ENCODE measurements at regions not wholly inside any gene's neighbourhood (a gene's known extent, or its start where the extent isn't known, plus 50 kb on each side); places are given as distances from the start of the nearest gene placed in this dataset.
A peak's percentile ranks its signal among the peaks of the same experiment; 100 is the strongest.
"Not testable (repeated sequence)": the region's sequence is repeated elsewhere in the genome, so short reads cannot be mapped to it uniquely, and the experiment has no call there.

GRCh38 chr4:42271096-42271495, 118.6 kb upstream of the BEND4 start:
- DNase-seq: no peak
- H3K36me3 Mint-ChIP-seq (ENCODE audit: low read depth): no peaks in the 10 kb centered on the region
- no peak overlapping the region for H3K27ac Mint-ChIP-seq
- H3K4me1 Mint-ChIP-seq: no peaks in the 10 kb centered on the region
- intact Hi-C loops (cut with micrococcal nuclease): no loop called here
- H3K27me3 Mint-ChIP-seq: no peaks in the 10 kb centered on the region
- no peak overlapping the region for H3K4me3 Mint-ChIP-seq
- no peaks in the 10 kb centered on the region for H3K9me3 Mint-ChIP-seq

- Mint-ChIP-seq H3K4me1 (peaks cover 2% of the 10 kb centered on the region), H3K36me3 (ENCODE audit: low read depth) (no peaks in the 10 kb centered on the region), H3K27me3 (no peaks in the 10 kb centered on the region), H3K9me3 (no peaks in the 10 kb centered on the region), H3K27ac (no peak overlapping the region), H3K4me3 (no peak overlapping the region)
- DNase-seq: no peak
- intact Hi-C loops (cut with micrococcal nuclease): no loop called here
Observed at GRCh38 chr4:42277291-42277690, 120.0 kb upstream of the SHISA3 start.

- no peak overlapping the region for H3K4me3 Mint-ChIP-seq
- DNase-seq: no peak
- no peaks in the 10 kb centered on the region for H3K27me3 Mint-ChIP-seq
- intact Hi-C loops (cut with micrococcal nuclease): no loop called here
- peaks cover 2% of the 10 kb centered on the region for H3K4me1 Mint-ChIP-seq
- H3K27ac Mint-ChIP-seq: no peak overlapping the region
- H3K36me3 Mint-ChIP-seq (ENCODE audit: low read depth): no peaks in the 10 kb centered on the region
- H3K9me3 Mint-ChIP-seq: no peaks in the 10 kb centered on the region
Observed at GRCh38 chr4:42278709-42279324, 118.5 kb upstream of the SHISA3 start.

GRCh38 chr4:42280327-42281095, 116.8 kb upstream of the SHISA3 start:
- Mint-ChIP-seq H3K36me3 (ENCODE audit: low read depth) (no peaks in the 10 kb centered on the region), H3K27ac (no peak overlapping the region), H3K4me1 (peaks cover 2% of the 10 kb centered on the region), H3K27me3 (no peaks in the 10 kb centered on the region), H3K4me3 (no peak overlapping the region), H3K9me3 (no peaks in the 10 kb centered on the region)
- peak; percentile 72 for DNase-seq
- intact Hi-C loops (cut with micrococcal nuclease): no loop called here

GRCh38 chr4:42281324-42282020, 115.8 kb upstream of the SHISA3 start:
- Mint-ChIP-seq H3K4me3 (no peak overlapping the region), H3K27me3 (no peaks in the 10 kb centered on the region), H3K4me1 (peaks cover 2% of the 10 kb centered on the region), H3K36me3 (ENCODE audit: low read depth) (no peaks in the 10 kb centered on the region), H3K9me3 (no peaks in the 10 kb centered on the region), H3K27ac (no peak overlapping the region)
- DNase-seq: no peak
- intact Hi-C loops (cut with micrococcal nuclease): loop anchor here (1.0 to 2.0 kb wide), 2 partner anchors 238 to 583 kb away; no protein-coding TSS in a partner anchor

GRCh38 chr4:42282081-42282901, 115.0 kb upstream of the SHISA3 start:
- no peak overlapping the region for H3K4me3 Mint-ChIP-seq
- H3K9me3 Mint-ChIP-seq: no peaks in the 10 kb centered on the region
- no peaks in the 10 kb centered on the region for H3K36me3 Mint-ChIP-seq (ENCODE audit: low read depth)
- peak; percentile 84 for DNase-seq
- H3K27ac Mint-ChIP-seq: no peak overlapping the region
- intact Hi-C loops (cut with micrococcal nuclease): loop anchor here (1.0 to 2.0 kb wide), 2 partner anchors 237 to 583 kb away; no protein-coding TSS in a partner anchor
- H3K27me3 Mint-ChIP-seq: no peaks in the 10 kb centered on the region
- peaks cover 2% of the 10 kb centered on the region for H3K4me1 Mint-ChIP-seq

- H3K9me3 Mint-ChIP-seq: no peaks in the 10 kb centered on the region
- H3K27me3 Mint-ChIP-seq: no peaks in the 10 kb centered on the region
- H3K36me3 Mint-ChIP-seq (ENCODE audit: low read depth): no peaks in the 10 kb centered on the region
- H3K4me1 Mint-ChIP-seq: peaks cover 2% of the 10 kb centered on the region
- H3K4me3 Mint-ChIP-seq: no peak overlapping the region
- intact Hi-C loops (cut with micrococcal nuclease): no loop called here
- H3K27ac Mint-ChIP-seq: no peak overlapping the region
- no peak for DNase-seq
Observed at GRCh38 chr4:42284030-42284429, 113.3 kb upstream of the SHISA3 start.

- H3K36me3 Mint-ChIP-seq (ENCODE audit: low read depth); H3K27ac Mint-ChIP-seq; DNase-seq; H3K9me3 Mint-ChIP-seq; intact Hi-C loops (cut with micrococcal nuclease); H3K27me3 Mint-ChIP-seq; H3K4me3 Mint-ChIP-seq; H3K4me1 Mint-ChIP-seq: not testable (repeated sequence)
Observed at GRCh38 chr4:42288876-42289275, 108.4 kb upstream of the SHISA3 start.

GRCh38 chr4:42292192-42292591, 105.1 kb upstream of the SHISA3 start:
- H3K27ac Mint-ChIP-seq; H3K27me3 Mint-ChIP-seq; H3K36me3 Mint-ChIP-seq (ENCODE audit: low read depth); DNase-seq; H3K4me3 Mint-ChIP-seq; H3K9me3 Mint-ChIP-seq; H3K4me1 Mint-ChIP-seq; intact Hi-C loops (cut with micrococcal nuclease): not testable (repeated sequence)

- Mint-ChIP-seq H3K4me3 (no peak overlapping the region), H3K9me3 (no peaks in the 10 kb centered on the region), H3K27me3 (peaks cover 2% of the 10 kb centered on the region), H3K36me3 (ENCODE audit: low read depth) (no peaks in the 10 kb centered on the region), H3K27ac (no peak overlapping the region), H3K4me1 (no peaks in the 10 kb centered on the region)
- intact Hi-C loops (cut with micrococcal nuclease): no loop called here
- DNase-seq: no peak
Observed at GRCh38 chr4:42293967-42294813, 103.1 kb upstream of the SHISA3 start.

GRCh38 chr4:42296196-42296595, 101.1 kb upstream of the SHISA3 start:
- no peaks in the 10 kb centered on the region for H3K36me3 Mint-ChIP-seq (ENCODE audit: low read depth)
- H3K9me3 Mint-ChIP-seq: no peaks in the 10 kb centered on the region
- no peak for DNase-seq
- intact Hi-C loops (cut with micrococcal nuclease): no loop called here
- no peak overlapping the region for H3K4me3 Mint-ChIP-seq
- no peaks in the 10 kb centered on the region for H3K4me1 Mint-ChIP-seq
- peaks cover 2% of the 10 kb centered on the region for H3K27me3 Mint-ChIP-seq
- H3K27ac Mint-ChIP-seq: no peak overlapping the region

- no peak for DNase-seq
- Mint-ChIP-seq H3K9me3 (no peaks in the 10 kb centered on the region), H3K4me1 (no peaks in the 10 kb centered on the region), H3K4me3 (no peak overlapping the region), H3K36me3 (ENCODE audit: low read depth) (no peaks in the 10 kb centered on the region), H3K27me3 (peaks cover 2% of the 10 kb centered on the region), H3K27ac (no peak overlapping the region)
- intact Hi-C loops (cut with micrococcal nuclease): no loop called here
Observed at GRCh38 chr4:42302348-42302747, 94.9 kb upstream of the SHISA3 start.
